Retinal pigment epithelial cell (primary cell): ENCODE measurements at regions not wholly inside any gene's neighbourhood (a gene's known extent, or its start where the extent isn't known, plus 50 kb on each side); places are given as distances from the start of the nearest gene placed in this dataset.

Experiments used
- DNase-seq: peaks from one replicate; pipeline ENCODE4 v3.0.0-alpha.2; 2010; ENCODE audit warnings: low read depth
- H3K4me3 ChIP-seq: 2 replicates; pipeline ENCODE4 v1.5.1; 2011; ENCODE audit warnings: mild to moderate bottlenecking, low read length, control low read depth, moderate library complexity
- TF ChIP-seq, protein P1 (sequence below): conservative IDR thresholded peaks from 2 replicates; pipeline ENCODE4 v1.5.1; 2011; ENCODE audit warnings: low read depth, low read length, control low read depth, inconsistent platforms

DNA sequence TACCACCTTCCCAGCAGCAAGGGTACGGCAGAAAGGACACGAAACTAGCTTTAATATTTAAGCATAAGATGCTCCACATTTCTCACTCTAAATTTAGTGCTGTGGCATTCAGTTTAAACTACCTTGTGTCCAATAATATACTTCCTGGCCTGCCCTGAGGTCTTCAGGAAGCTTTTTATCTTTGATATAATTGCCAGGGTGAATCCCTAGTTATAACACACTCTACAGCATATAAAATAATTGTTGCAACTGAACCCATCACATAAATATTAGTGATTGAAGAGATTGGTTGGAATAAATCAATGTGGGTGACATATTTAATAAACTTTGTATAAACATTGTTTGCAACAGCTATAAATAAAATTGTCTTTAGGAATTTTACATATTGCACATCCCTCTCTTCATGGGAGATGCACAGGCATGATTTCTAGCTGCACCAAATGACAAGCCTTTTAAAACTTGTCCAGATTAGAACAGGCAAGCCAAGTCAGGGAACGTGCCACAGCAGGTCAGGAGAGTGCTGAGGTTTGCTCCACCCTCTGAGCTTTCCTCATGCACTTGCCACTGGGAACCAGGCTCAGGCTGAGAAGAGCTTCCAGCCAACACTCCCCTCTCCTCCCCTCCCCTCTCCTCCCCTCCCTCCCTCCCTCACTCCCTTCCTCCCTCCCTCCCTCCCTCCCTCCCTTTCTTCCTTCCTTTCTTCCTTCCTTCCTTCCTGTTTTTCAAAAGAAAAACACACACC, 623.2 kb upstream of the PKN2 start:
- TF ChIP-seq, protein P1, sequence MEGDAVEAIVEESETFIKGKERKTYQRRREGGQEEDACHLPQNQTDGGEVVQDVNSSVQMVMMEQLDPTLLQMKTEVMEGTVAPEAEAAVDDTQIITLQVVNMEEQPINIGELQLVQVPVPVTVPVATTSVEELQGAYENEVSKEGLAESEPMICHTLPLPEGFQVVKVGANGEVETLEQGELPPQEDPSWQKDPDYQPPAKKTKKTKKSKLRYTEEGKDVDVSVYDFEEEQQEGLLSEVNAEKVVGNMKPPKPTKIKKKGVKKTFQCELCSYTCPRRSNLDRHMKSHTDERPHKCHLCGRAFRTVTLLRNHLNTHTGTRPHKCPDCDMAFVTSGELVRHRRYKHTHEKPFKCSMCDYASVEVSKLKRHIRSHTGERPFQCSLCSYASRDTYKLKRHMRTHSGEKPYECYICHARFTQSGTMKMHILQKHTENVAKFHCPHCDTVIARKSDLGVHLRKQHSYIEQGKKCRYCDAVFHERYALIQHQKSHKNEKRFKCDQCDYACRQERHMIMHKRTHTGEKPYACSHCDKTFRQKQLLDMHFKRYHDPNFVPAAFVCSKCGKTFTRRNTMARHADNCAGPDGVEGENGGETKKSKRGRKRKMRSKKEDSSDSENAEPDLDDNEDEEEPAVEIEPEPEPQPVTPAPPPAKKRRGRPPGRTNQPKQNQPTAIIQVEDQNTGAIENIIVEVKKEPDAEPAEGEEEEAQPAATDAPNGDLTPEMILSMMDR: no peak
- DNase-seq: peak; percentile 13
- no peak overlapping the region for H3K4me3 ChIP-seq

DNA sequence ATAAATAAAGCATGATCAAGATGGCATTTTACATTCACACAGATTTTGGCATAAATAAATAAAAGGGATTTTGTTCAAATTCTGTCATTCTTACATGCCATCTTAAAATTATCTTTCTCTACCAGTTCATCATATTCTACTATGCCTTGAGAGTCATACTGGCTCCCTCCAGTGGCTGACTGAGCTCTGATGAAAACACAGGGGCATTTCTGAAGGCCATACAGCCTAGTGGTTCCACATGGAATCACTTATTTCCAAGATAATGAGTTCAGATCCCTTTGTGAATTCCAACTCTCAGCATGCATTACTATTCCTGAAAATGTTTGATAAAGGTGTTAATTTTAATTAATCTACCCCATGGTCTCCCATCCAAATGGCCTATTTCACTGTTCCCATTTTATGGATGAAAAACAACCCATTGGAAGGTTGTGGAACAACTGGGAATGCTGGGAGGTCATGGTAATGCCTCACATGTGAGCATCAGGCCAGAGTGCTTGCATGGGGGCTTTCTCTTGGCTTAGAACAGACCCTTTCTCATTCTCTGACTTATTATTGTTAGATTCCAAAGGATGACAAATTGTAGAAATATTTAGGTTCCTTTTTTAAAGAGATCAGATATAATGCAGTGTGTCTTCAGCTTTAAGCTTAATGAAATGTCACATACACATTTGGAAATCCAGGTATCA, 622.4 kb upstream of the PKN2 start:
- no peak overlapping the region for H3K4me3 ChIP-seq
- TF ChIP-seq, protein P1: peak; percentile 89
- DNase-seq: peak; percentile 34

DNA sequence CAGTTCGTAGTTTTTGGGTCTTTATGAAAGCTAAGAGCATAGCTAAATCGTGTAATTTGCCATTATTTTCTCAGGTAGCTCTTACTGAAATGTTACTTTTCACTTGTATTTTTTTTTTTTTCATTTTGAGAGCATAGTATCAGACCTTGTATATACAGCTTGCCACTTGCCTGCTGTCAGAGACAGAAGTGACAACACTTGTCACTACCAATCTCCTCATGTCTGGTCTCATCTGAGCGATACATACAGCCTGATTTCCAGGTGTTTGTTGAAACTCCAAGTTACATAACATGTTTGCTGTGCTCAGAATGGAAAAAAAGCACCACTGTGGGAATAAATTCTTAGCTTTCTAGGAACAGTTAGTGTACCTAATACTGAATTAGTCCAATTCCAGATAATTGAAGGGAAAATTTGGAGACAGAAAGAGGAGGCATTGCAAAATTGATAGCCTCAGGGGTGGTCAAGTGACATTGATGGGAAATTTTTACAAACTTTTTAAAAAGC, 621.4 kb upstream of the PKN2 start:
- TF ChIP-seq, protein P1: no peak
- H3K4me3 ChIP-seq: no peak overlapping the region
- no peak for DNase-seq

DNA sequence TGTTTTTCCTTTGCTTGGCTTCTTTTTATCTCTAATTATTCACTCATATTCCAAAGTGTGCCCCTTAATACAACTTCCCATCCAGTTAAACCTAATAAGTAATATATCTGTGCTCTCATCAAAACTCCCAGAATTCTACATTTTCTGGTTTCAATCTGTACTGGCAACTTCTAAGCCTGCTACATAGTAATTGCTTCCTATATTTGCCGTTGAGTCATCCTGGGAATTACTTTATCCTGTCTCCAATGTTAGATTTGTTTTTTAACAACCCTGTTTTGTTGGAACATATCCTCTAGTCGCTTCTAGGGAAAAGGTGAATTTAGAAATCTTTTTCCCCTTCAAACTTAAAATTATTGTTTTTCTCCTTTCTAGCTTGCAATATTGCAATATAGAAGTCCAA, 620.5 kb upstream of the PKN2 start:
- no peak overlapping the region for H3K4me3 ChIP-seq
- DNase-seq: no peak
- TF ChIP-seq, protein P1: no peak

DNA sequence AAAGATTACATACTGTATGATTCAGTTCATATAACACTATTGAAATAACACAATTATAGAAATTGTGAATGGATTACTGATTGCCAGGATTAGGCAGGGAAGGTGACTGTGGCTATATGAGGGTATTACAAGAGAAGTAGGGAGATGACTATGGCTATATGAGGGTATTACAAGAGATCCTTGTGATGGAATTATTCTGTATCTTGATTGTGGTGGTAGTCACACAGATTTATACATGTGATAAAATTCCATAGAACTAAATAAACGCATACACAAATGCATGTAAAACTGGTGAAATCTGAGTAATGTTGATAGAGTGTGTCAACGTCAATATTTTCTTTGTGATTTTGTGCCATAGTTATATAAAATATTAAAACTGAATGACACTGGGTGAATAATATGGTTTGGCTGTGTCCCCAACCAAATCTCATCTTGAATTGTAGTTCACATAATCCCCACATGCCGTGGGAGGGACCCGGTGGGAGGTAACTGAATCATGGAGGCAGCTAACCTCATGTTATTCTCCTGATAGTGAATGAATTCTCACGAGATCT, 615.6 kb upstream of the PKN2 start:
- TF ChIP-seq, protein P1: no peak
- no peak overlapping the region for H3K4me3 ChIP-seq
- no peak for DNase-seq

DNA sequence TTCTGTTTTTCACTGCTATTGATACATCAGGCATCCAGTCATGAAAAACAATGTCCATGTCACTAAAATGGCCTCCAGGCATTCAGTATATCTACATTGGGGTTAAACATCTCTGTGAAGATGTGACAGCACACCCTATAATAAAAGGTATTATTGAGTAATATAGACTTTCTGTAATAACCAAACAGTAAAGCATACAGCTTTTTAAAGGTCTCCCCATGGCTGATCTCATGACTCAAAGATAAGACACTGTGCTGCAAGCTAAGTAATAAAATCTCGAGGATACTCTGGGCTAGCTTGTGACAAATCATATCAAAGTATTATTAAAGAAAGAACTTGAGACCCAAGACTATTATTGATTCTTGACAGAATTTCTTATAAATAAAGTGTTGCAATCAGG, 613.1 kb upstream of the PKN2 start:
- DNase-seq: no peak
- no peak overlapping the region for H3K4me3 ChIP-seq
- TF ChIP-seq, protein P1: no peak
